ENCODE measurements at regions not wholly inside any gene's neighbourhood (a gene's known extent, or its start where the extent isn't known, plus 50 kb on each side); places are given as distances from the start of the nearest gene placed in this dataset.

DNA sequence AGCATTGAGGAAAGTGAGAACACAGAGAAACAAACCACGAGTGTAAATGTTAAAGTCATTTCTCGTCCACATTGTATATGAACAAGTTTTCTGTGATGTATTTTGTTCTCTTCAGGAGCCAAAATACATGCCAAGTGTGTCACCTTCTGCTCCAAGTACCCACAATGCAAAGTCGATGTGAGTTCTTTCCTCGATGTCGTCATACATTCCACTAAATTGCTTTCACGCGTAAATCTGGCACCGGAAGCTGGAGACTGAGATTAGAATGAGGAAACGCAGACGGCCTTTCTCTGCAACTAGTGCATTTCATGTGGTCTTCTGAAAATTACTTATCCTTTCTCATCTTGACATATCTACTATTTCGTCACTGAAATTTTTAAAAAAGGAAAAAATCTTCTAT, 118.5 kb upstream of the SALL3 start:
- Histone ChIP-seq H3K4me3 (ENCODE audit: low read length in 2 of 2) (no peak overlapping the region), H2BK5ac (ENCODE audit: low read length) (no peak overlapping the region), H3K9ac (ENCODE audit: low read depth, low read length, poor library complexity) (no peak overlapping the region), H3K4me2 (ENCODE audit: insufficient read depth, low read length, poor library complexity, severe bottlenecking) (no peak overlapping the region), H4K91ac (ENCODE audit: low read depth, low read length, poor library complexity) (no peak overlapping the region), H2BK12ac (ENCODE audit: low read length) (no peak overlapping the region), H3K4ac (ENCODE audit: low read length) (no peak overlapping the region), H2BK15ac (ENCODE audit: low read length) (no peak overlapping the region), H2AK5ac (ENCODE audit: low read depth, low read length) (no peak overlapping the region), H3K4me1 (ENCODE audit: control insufficient read depth in 2 of 2, insufficient read depth in 1 of 2, low read depth in 1 of 2, low read length in 2 of 2) (peaks cover 0 to 12% of the 10 kb centered on the region in 2 donors), H2BK120ac (ENCODE audit: low read depth, low read length) (no peak overlapping the region), H3K79me1 (ENCODE audit: low read depth, low read length) (no peaks in the 10 kb centered on the region), H3K27me3 (ENCODE audit: control insufficient read depth in 3 of 3, insufficient read depth in 3 of 3, low read depth in 1 of 3, low read length in 3 of 3) (no peaks in the 10 kb centered on the region), H3K14ac (ENCODE audit: low read length) (no peak overlapping the region), H3K27ac (replicated peaks; ENCODE audit: low read length) (no peak overlapping the region), H3K18ac (ENCODE audit: low read length) (no peak overlapping the region), H3K36me3 (replicated peaks in 1 of 2; ENCODE audit: control insufficient read depth in 2 of 2, insufficient read depth in 2 of 2, low read length in 2 of 2) (no peaks in the 10 kb centered on the region), H4K8ac (ENCODE audit: low read depth, low read length) (no peak overlapping the region), H3K9me3 (replicated peaks in 1 of 2; ENCODE audit: control insufficient read depth in 2 of 2, insufficient read depth in 1 of 2, low read depth in 1 of 2, low read length in 2 of 2) (no peaks in the 10 kb centered on the region), H3K23ac (ENCODE audit: low read depth, low read length, poor library complexity) (no peak overlapping the region), H2AFZ (ENCODE audit: low read length) (no peak overlapping the region)
- no peak for DNase-seq (ENCODE audit: low spot score)
- WGBS, 2 donors (ENCODE audit: extremely low coverage in 2 of 2, insufficient read length in 2 of 2, insufficient replicate concordance in 1 of 2), result no CpG with 5 or more reads among the region's 11 CpGs

GRCh38 chr18:78861706-78862105, 117.9 kb upstream of the SALL3 start:
- Histone ChIP-seq H4K91ac (ENCODE audit: low read depth, low read length, poor library complexity) (no peak overlapping the region), H3K27ac (replicated peaks; ENCODE audit: low read length) (no peak overlapping the region), H2AK5ac (ENCODE audit: low read depth, low read length) (no peak overlapping the region), H3K9me3 (replicated peaks in 1 of 2; ENCODE audit: control insufficient read depth in 2 of 2, insufficient read depth in 1 of 2, low read depth in 1 of 2, low read length in 2 of 2) (no peaks in the 10 kb centered on the region), H3K4ac (ENCODE audit: low read length) (no peak overlapping the region), H3K4me2 (ENCODE audit: insufficient read depth, low read length, poor library complexity, severe bottlenecking) (no peak overlapping the region), H2BK15ac (ENCODE audit: low read length) (no peak overlapping the region), H2BK5ac (ENCODE audit: low read length) (no peak overlapping the region), H3K9ac (ENCODE audit: low read depth, low read length, poor library complexity) (no peak overlapping the region), H3K36me3 (replicated peaks in 1 of 2; ENCODE audit: control insufficient read depth in 2 of 2, insufficient read depth in 2 of 2, low read length in 2 of 2) (no peaks in the 10 kb centered on the region), H3K27me3 (ENCODE audit: control insufficient read depth in 3 of 3, insufficient read depth in 3 of 3, low read depth in 1 of 3, low read length in 3 of 3) (no peaks in the 10 kb centered on the region), H2BK120ac (ENCODE audit: low read depth, low read length) (no peak overlapping the region), H2BK12ac (ENCODE audit: low read length) (no peak overlapping the region), H4K8ac (ENCODE audit: low read depth, low read length) (no peak overlapping the region), H3K23ac (ENCODE audit: low read depth, low read length, poor library complexity) (no peak overlapping the region), H3K14ac (ENCODE audit: low read length) (no peak overlapping the region), H2AFZ (ENCODE audit: low read length) (no peak overlapping the region), H3K4me1 (ENCODE audit: control insufficient read depth in 2 of 2, insufficient read depth in 1 of 2, low read depth in 1 of 2, low read length in 2 of 2) (peaks cover 0 to 12% of the 10 kb centered on the region in 2 donors), H3K79me1 (ENCODE audit: low read depth, low read length) (no peaks in the 10 kb centered on the region), H3K4me3 (ENCODE audit: low read length in 2 of 2) (no peak overlapping the region), H3K18ac (ENCODE audit: low read length) (peak overlapping the region; percentile 68)
- DNase-seq (ENCODE audit: low spot score), result no peak
- no CpG with 5 or more reads among the region's 7 CpGs for WGBS, 2 donors (ENCODE audit: extremely low coverage in 2 of 2, insufficient read length in 2 of 2, insufficient replicate concordance in 1 of 2)

GRCh38 chr18:78862395-78862794, 117.2 kb upstream of the SALL3 start:
- Histone ChIP-seq H4K8ac (ENCODE audit: low read depth, low read length) (no peak overlapping the region), H2BK120ac (ENCODE audit: low read depth, low read length) (no peak overlapping the region), H3K36me3 (replicated peaks in 1 of 2; ENCODE audit: control insufficient read depth in 2 of 2, insufficient read depth in 2 of 2, low read length in 2 of 2) (no peaks in the 10 kb centered on the region), H2AK5ac (ENCODE audit: low read depth, low read length) (no peak overlapping the region), H3K9me3 (replicated peaks in 1 of 2; ENCODE audit: control insufficient read depth in 2 of 2, insufficient read depth in 1 of 2, low read depth in 1 of 2, low read length in 2 of 2) (no peaks in the 10 kb centered on the region), H3K4me1 (ENCODE audit: control insufficient read depth in 2 of 2, insufficient read depth in 1 of 2, low read depth in 1 of 2, low read length in 2 of 2) (peaks cover 0 to 12% of the 10 kb centered on the region in 2 donors), H2AFZ (ENCODE audit: low read length) (no peak overlapping the region), H3K4me2 (ENCODE audit: insufficient read depth, low read length, poor library complexity, severe bottlenecking) (no peak overlapping the region), H3K4me3 (ENCODE audit: low read length in 2 of 2) (no peak overlapping the region), H3K14ac (ENCODE audit: low read length) (no peak overlapping the region), H2BK15ac (ENCODE audit: low read length) (no peak overlapping the region), H3K18ac (ENCODE audit: low read length) (peak overlapping the region; percentile 46), H2BK5ac (ENCODE audit: low read length) (no peak overlapping the region), H3K79me1 (ENCODE audit: low read depth, low read length) (no peaks in the 10 kb centered on the region), H3K9ac (ENCODE audit: low read depth, low read length, poor library complexity) (no peak overlapping the region), H3K23ac (ENCODE audit: low read depth, low read length, poor library complexity) (peak overlapping the region; percentile 38), H4K91ac (ENCODE audit: low read depth, low read length, poor library complexity) (no peak overlapping the region), H2BK12ac (ENCODE audit: low read length) (no peak overlapping the region), H3K27me3 (ENCODE audit: control insufficient read depth in 3 of 3, insufficient read depth in 3 of 3, low read depth in 1 of 3, low read length in 3 of 3) (no peaks in the 10 kb centered on the region), H3K27ac (replicated peaks; ENCODE audit: low read length) (no peak overlapping the region), H3K4ac (ENCODE audit: low read length) (no peak overlapping the region)
- DNase-seq (ENCODE audit: low spot score), result no peak
- no CpG with 5 or more reads among the region's 9 CpGs for WGBS, 2 donors (ENCODE audit: extremely low coverage in 2 of 2, insufficient read length in 2 of 2, insufficient replicate concordance in 1 of 2)

GRCh38 chr18:78865056-78865598, 114.5 kb upstream of the SALL3 start:
- no peaks in the 10 kb centered on the region for H3K79me1 ChIP-seq (ENCODE audit: low read depth, low read length)
- no peak overlapping the region for H2BK120ac ChIP-seq (ENCODE audit: low read depth, low read length)
- H4K8ac ChIP-seq (ENCODE audit: low read depth, low read length), result no peak overlapping the region
- H2BK15ac ChIP-seq (ENCODE audit: low read length), result no peak overlapping the region
- peaks cover 0 to 8% of the 10 kb centered on the region in 2 donors for H3K4me1 ChIP-seq (ENCODE audit: control insufficient read depth in 2 of 2, insufficient read depth in 1 of 2, low read depth in 1 of 2, low read length in 2 of 2)
- no peak overlapping the region for H3K27ac ChIP-seq (replicated peaks; ENCODE audit: low read length)
- no peak overlapping the region for H2BK5ac ChIP-seq (ENCODE audit: low read length)
- no peak overlapping the region for H3K4me2 ChIP-seq (ENCODE audit: insufficient read depth, low read length, poor library complexity, severe bottlenecking)
- no peak overlapping the region for H3K23ac ChIP-seq (ENCODE audit: low read depth, low read length, poor library complexity)
- H2AFZ ChIP-seq (ENCODE audit: low read length), result no peak overlapping the region
- DNase-seq (ENCODE audit: low spot score), result no peak
- H3K9ac ChIP-seq (ENCODE audit: low read depth, low read length, poor library complexity), result no peak overlapping the region
- H3K9me3 ChIP-seq (replicated peaks in 1 of 2; ENCODE audit: control insufficient read depth in 2 of 2, insufficient read depth in 1 of 2, low read depth in 1 of 2, low read length in 2 of 2), result no peaks in the 10 kb centered on the region
- H2BK12ac ChIP-seq (ENCODE audit: low read length), result no peak overlapping the region
- H3K18ac ChIP-seq (ENCODE audit: low read length), result no peak overlapping the region
- no peak overlapping the region for H3K4ac ChIP-seq (ENCODE audit: low read length)
- no peak overlapping the region for H3K4me3 ChIP-seq (ENCODE audit: low read length in 2 of 2)
- H2AK5ac ChIP-seq (ENCODE audit: low read depth, low read length), result no peak overlapping the region
- H4K91ac ChIP-seq (ENCODE audit: low read depth, low read length, poor library complexity), result no peak overlapping the region
- peaks cover 0 to 10% (median 0%) of the 10 kb centered on the region in 3 experiments for H3K27me3 ChIP-seq (ENCODE audit: control insufficient read depth in 3 of 3, insufficient read depth in 3 of 3, low read depth in 1 of 3, low read length in 3 of 3)
- WGBS, 2 donors (ENCODE audit: extremely low coverage in 2 of 2, insufficient read length in 2 of 2, insufficient replicate concordance in 1 of 2), result no CpG with 5 or more reads among the region's 5 CpGs
- H3K36me3 ChIP-seq (replicated peaks in 1 of 2; ENCODE audit: control insufficient read depth in 2 of 2, insufficient read depth in 2 of 2, low read length in 2 of 2), result no peaks in the 10 kb centered on the region
- no peak overlapping the region for H3K14ac ChIP-seq (ENCODE audit: low read length)

Measured in neuronal stem cell (in vitro differentiated cells).